Keratinocyte (primary cell): ENCODE measurements at regions not wholly inside any gene's neighbourhood (a gene's known extent, or its start where the extent isn't known, plus 50 kb on each side); places are given as distances from the start of the nearest gene placed in this dataset.
"Not testable (repeated sequence)": the region's sequence is repeated elsewhere in the genome, so short reads cannot be mapped to it uniquely, and the experiment has no call there.

Source experiments
- DNase-seq: peaks from one replicate; pipeline ENCODE4 v3.0.0-alpha.2; 2011; ENCODE audit warnings: low read depth, missing footprints, low spot score
- FAIRE-seq: peaks from 2 replicates; lab custom pipeline; 2011; peaks lifted over from hg19 to GRCh38; lab: Jason Lieb, UNC
- H2AFZ ChIP-seq: 2 replicates; pipeline ENCODE4 v1.6.0; 2012; ENCODE audit warnings: low read length, control low read depth, inconsistent platforms; ENCODE audit not compliant: control insufficient read depth
- H3K27ac ChIP-seq: 2 replicates; pipeline ENCODE4 v1.5.1; 2011; ENCODE audit warnings: low read length; ENCODE audit not compliant: control insufficient read depth, insufficient read depth
- H3K27me3 ChIP-seq: 3 replicates; pipeline ENCODE4 v1.6.0; 2011; ENCODE audit warnings: low read length; ENCODE audit not compliant: control insufficient read depth, insufficient read depth; ENCODE audit errors: extremely low read depth
- H3K36me3 ChIP-seq, 2 experiments: 2 replicates in 1 of 2; 3 replicates in 1 of 2; pipeline ENCODE4 v1.5.1; 2011; ENCODE audit warnings: low read length in 2 of 2, mild to moderate bottlenecking in 1 of 2; ENCODE audit not compliant: control insufficient read depth in 2 of 2, insufficient read depth in 2 of 2; ENCODE audit errors: extremely low read depth in 1 of 2
- H3K4me1 ChIP-seq: 3 replicates; pipeline ENCODE4 v1.5.1; 2011; ENCODE audit warnings: low read length; ENCODE audit not compliant: control insufficient read depth, insufficient read depth; ENCODE audit errors: extremely low read depth
- H3K4me2 ChIP-seq: 3 replicates; pipeline ENCODE4 v1.6.0; 2011; ENCODE audit warnings: low read depth, low read length; ENCODE audit not compliant: control insufficient read depth, insufficient read depth; ENCODE audit errors: extremely low read depth
- H3K4me3 ChIP-seq, 3 experiments: fragments of 200-600 bp in 1 of 3; sonication (generic) in 1 of 3; 2 replicates in 2 of 3; 3 replicates in 1 of 3; pipeline ENCODE4 v1.5.1; 2011 to 2016; ENCODE audit warnings: low read length in 3 of 3, mild to moderate bottlenecking in 3 of 3, control low read depth in 2 of 3, inconsistent platforms in 1 of 3, low read depth in 1 of 3, mixed read lengths in 1 of 3, mixed run types in 1 of 3, moderate library complexity in 1 of 3; ENCODE audit not compliant: control insufficient read depth in 2 of 3, insufficient read depth in 2 of 3; ENCODE audit errors: extremely low read depth in 1 of 3
- H3K79me2 ChIP-seq: 2 replicates; pipeline ENCODE4 v1.6.0; 2012; ENCODE audit warnings: low read length; ENCODE audit not compliant: control insufficient read depth, insufficient read depth
- H3K9ac ChIP-seq: 3 replicates; pipeline ENCODE4 v1.6.0; 2011; ENCODE audit warnings: low read length; ENCODE audit not compliant: control insufficient read depth, insufficient read depth; ENCODE audit errors: extremely low read depth
- H3K9me1 ChIP-seq: 3 replicates; pipeline ENCODE4 v1.6.0; 2011; ENCODE audit warnings: low read length; ENCODE audit not compliant: control insufficient read depth, insufficient read depth; ENCODE audit errors: extremely low read depth
- H3K9me3 ChIP-seq: 2 replicates; pipeline ENCODE4 v1.5.1; 2012; ENCODE audit warnings: low read depth, low read length; ENCODE audit not compliant: control insufficient read depth
- H4K20me1 ChIP-seq: 3 replicates; pipeline ENCODE4 v1.6.0; 2011; ENCODE audit warnings: low read length; ENCODE audit not compliant: control insufficient read depth, insufficient read depth; ENCODE audit errors: extremely low read depth
- CTCF ChIP-seq, 3 experiments: IDR thresholded peaks in 1 of 3; conservative IDR thresholded peaks in 1 of 3; optimal IDR thresholded peaks in 1 of 3; 2 replicates in 2 of 3; 3 replicates in 1 of 3; pipeline versions ENCODE3 to v1.5.1; 2011; ENCODE audit warnings: low read length in 3 of 3, mild to moderate bottlenecking in 3 of 3, moderate library complexity in 2 of 3, control low read depth in 1 of 3, inconsistent platforms in 1 of 3; ENCODE audit not compliant: insufficient read depth in 2 of 3; ENCODE audit errors: extremely low read depth in 1 of 3
- EZH2 ChIP-seq: IDR thresholded peaks from one replicate; pipeline ENCODE4 v1.6.1; 2012; ENCODE audit warnings: inconsistent platforms, mild to moderate bottlenecking, low read length, moderate library complexity
- dilution Hi-C: fragments of 300-500 bp; cut with MboI; formaldehyde crosslinking; loops from one replicate; pipeline ENCODE4 v1.7.0; 2020; ENCODE audit warnings: low sequenced_read_pairs; ENCODE audit not compliant: extremely low pct_ligation_motif_present

- TF ChIP-seq CTCF (optimal IDR thresholded peaks at IDR 0.05 in 1 of 3, IDR thresholded peaks at IDR 0.05 in 1 of 3, conservative IDR thresholded peaks at IDR 0.05 in 1 of 3; ENCODE audit: extremely low read depth in 1 of 3, insufficient read depth in 2 of 3, low read length in 3 of 3) (no peak), EZH2 (no peak)
- no peak for FAIRE-seq
- dilution Hi-C loops = no loop called here
Observed at GRCh38 chr12:102326982-102327381, 129.3 kb upstream of the PMCH start.

GRCh38 chr12:102325108-102325507 is 127.5 kb upstream of the PMCH start:
- H3K36me3 ChIP-seq, H3K4me2 ChIP-seq, H3K27ac ChIP-seq, H3K4me1 ChIP-seq, H3K79me2 ChIP-seq, H3K4me3 ChIP-seq, H4K20me1 ChIP-seq, DNase-seq, H3K9me3 ChIP-seq, H3K9me1 ChIP-seq, H3K9ac ChIP-seq, H2AFZ ChIP-seq, FAIRE-seq, dilution Hi-C loops, H3K27me3 ChIP-seq: not testable (repeated sequence)

More at GRCh38 chr12:102326982-102327381, 129.3 kb upstream of the PMCH start:
- no peak overlapping the region for H3K9ac ChIP-seq
- no peaks in the 10 kb centered on the region for H3K79me2 ChIP-seq
- no peak overlapping the region for H3K27ac ChIP-seq
- H2AFZ ChIP-seq = no peak overlapping the region
- H4K20me1 ChIP-seq = no peaks in the 10 kb centered on the region
- H3K27me3 ChIP-seq = no peaks in the 10 kb centered on the region
- H3K4me3 ChIP-seq = no peak overlapping the region
- no peak overlapping the region for H3K4me2 ChIP-seq
- no peaks in the 10 kb centered on the region for H3K9me3 ChIP-seq
- no peaks in the 10 kb centered on the region for H3K36me3 ChIP-seq
- H3K4me1 ChIP-seq = no peaks in the 10 kb centered on the region
- no peak for DNase-seq
- H3K9me1 ChIP-seq = no peaks in the 10 kb centered on the region

- H3K4me3 ChIP-seq = no peak overlapping the region
- dilution Hi-C loops = no loop called here
- no peak for DNase-seq
Observed at GRCh38 chr12:102323799-102324198, 126.2 kb upstream of the PMCH start.

More at GRCh38 chr12:102323799-102324198, 126.2 kb upstream of the PMCH start:
- H3K27ac ChIP-seq = no peak overlapping the region
- no peak overlapping the region for H2AFZ ChIP-seq
- H4K20me1 ChIP-seq = no peaks in the 10 kb centered on the region
- FAIRE-seq = no peak
- no peaks in the 10 kb centered on the region for H3K9me1 ChIP-seq
- no peaks in the 10 kb centered on the region for H3K9me3 ChIP-seq
- H3K9ac ChIP-seq = no peak overlapping the region
- H3K36me3 ChIP-seq = no peaks in the 10 kb centered on the region
- H3K27me3 ChIP-seq = no peaks in the 10 kb centered on the region
- no peaks in the 10 kb centered on the region for H3K79me2 ChIP-seq
- no peak overlapping the region for H3K4me2 ChIP-seq
- H3K4me1 ChIP-seq = no peaks in the 10 kb centered on the region
- TF ChIP-seq EZH2 = no peak
- no peak for TF ChIP-seq CTCF (optimal IDR thresholded peaks at IDR 0.05 in 1 of 3, IDR thresholded peaks at IDR 0.05 in 1 of 3, conservative IDR thresholded peaks at IDR 0.05 in 1 of 3; ENCODE audit: extremely low read depth in 1 of 3, insufficient read depth in 2 of 3, low read length in 3 of 3)
